Peyer's patch (tissue), 4 donors: ENCODE measurements at regions not wholly inside any gene's neighbourhood (a gene's known extent, or its start where the extent isn't known, plus 50 kb on each side); places are given as distances from the start of the nearest gene placed in this dataset.

Experiments
- DNase-seq, 3 donors: peaks; one replicate each; pipeline ENCODE4 v3.0.0-alpha.2; 2017 to 2019
- H3K27ac ChIP-seq, 4 donors: fragments of 200-600 bp; sonication (generic); one replicate each; pipeline ENCODE4 v1.5.1; 2016 to 2019
- H3K27me3 ChIP-seq, 2 donors: fragments of 200-600 bp; sonication (generic); one replicate each; pipeline ENCODE4 v1.5.1; 2019
- H3K36me3 ChIP-seq, 3 donors: fragments of 200-600 bp; sonication (generic); one replicate each; pipeline ENCODE4 v1.5.1; 2016 to 2019
- H3K4me1 ChIP-seq, 4 donors: fragments of 200-600 bp; sonication (generic); one replicate each; pipeline ENCODE4 v1.5.1; 2016 to 2019
- H3K4me3 ChIP-seq, 4 donors: fragments of 200-600 bp; sonication (generic); 1 replicate in 3 of 4; 2 replicates in 1 of 4; pipeline ENCODE4 v1.5.1; 2016 to 2019; ENCODE audit warnings: mild to moderate bottlenecking in 1 of 4
- H3K9me3 ChIP-seq, 4 donors: fragments of 200-600 bp; sonication (generic); one replicate each; pipeline ENCODE4 v1.5.1; 2016 to 2019; ENCODE audit warnings: mild to moderate bottlenecking in 1 of 4
- CTCF ChIP-seq, 6 experiments: fragments of 450-650 bp in 4 of 6; fragments of 200-600 bp in 2 of 6; sonication (generic) in 1 of 6; IDR thresholded peaks; one replicate each; pipeline ENCODE4 v1.5.1; 2017 to 2019; ENCODE audit warnings: antibody characterized with exemption in 6 of 6, mild to moderate bottlenecking in 3 of 6, moderate library complexity in 1 of 6
- POLR2A ChIP-seq, 2 donors: fragments of 450-650 bp; IDR thresholded peaks; one replicate each; pipeline ENCODE4 v1.5.1; 2017; ENCODE audit warnings: antibody characterized with exemption in 2 of 2, mild to moderate bottlenecking in 2 of 2, moderate library complexity in 2 of 2

- Histone ChIP-seq H3K4me3 (no peak overlapping the region), H3K4me1 (no peaks in the 10 kb centered on the region), H3K36me3 (no peaks in the 10 kb centered on the region), H3K27me3 (no peaks in the 10 kb centered on the region), H3K27ac (no peak overlapping the region), H3K9me3 (no peaks in the 10 kb centered on the region)
- TF ChIP-seq POLR2A (IDR thresholded peaks at IDR 0.05) (no peak), CTCF (IDR thresholded peaks at IDR 0.05) (no peak)
- DNase-seq: no peak
Observed at GRCh38 chr7:86226191-86226590, 417.5 kb upstream of the GRM3 start.

GRCh38 chr7:86222806-86223205 lies 420.9 kb upstream of the GRM3 start:
- Histone ChIP-seq H3K27me3 (no peaks in the 10 kb centered on the region), H3K27ac (no peak overlapping the region), H3K4me3 (no peak overlapping the region), H3K9me3 (peaks cover 0 to 6% (median 0%) of the 10 kb centered on the region in 4 donors), H3K4me1 (no peaks in the 10 kb centered on the region), H3K36me3 (no peaks in the 10 kb centered on the region)
- DNase-seq: no peak
- TF ChIP-seq CTCF (IDR thresholded peaks at IDR 0.05): no peak
- no peak for TF ChIP-seq POLR2A (IDR thresholded peaks at IDR 0.05)

GRCh38 chr7:86214734-86215133 lies 429.0 kb upstream of the GRM3 start:
- H3K27ac ChIP-seq: no peak overlapping the region
- H3K36me3 ChIP-seq: no peaks in the 10 kb centered on the region
- no peak for DNase-seq
- no peaks in the 10 kb centered on the region for H3K9me3 ChIP-seq
- H3K4me1 ChIP-seq: no peaks in the 10 kb centered on the region
- TF ChIP-seq CTCF (IDR thresholded peaks at IDR 0.05): no peak
- TF ChIP-seq POLR2A (IDR thresholded peaks at IDR 0.05): no peak
- no peak overlapping the region for H3K4me3 ChIP-seq
- H3K27me3 ChIP-seq: no peaks in the 10 kb centered on the region

GRCh38 chr7:86212976-86213375 lies 430.7 kb upstream of the GRM3 start:
- Histone ChIP-seq H3K9me3 (no peaks in the 10 kb centered on the region), H3K4me1 (no peaks in the 10 kb centered on the region), H3K27ac (no peak overlapping the region), H3K27me3 (no peaks in the 10 kb centered on the region), H3K36me3 (no peaks in the 10 kb centered on the region), H3K4me3 (no peak overlapping the region)
- no peak for TF ChIP-seq POLR2A (IDR thresholded peaks at IDR 0.05)
- TF ChIP-seq CTCF (IDR thresholded peaks at IDR 0.05): no peak
- no peak for DNase-seq

- no peak for TF ChIP-seq POLR2A (IDR thresholded peaks at IDR 0.05)
- TF ChIP-seq CTCF (IDR thresholded peaks at IDR 0.05): no peak
- Histone ChIP-seq H3K27ac (no peak overlapping the region), H3K4me3 (no peak overlapping the region), H3K4me1 (no peaks in the 10 kb centered on the region), H3K27me3 (no peaks in the 10 kb centered on the region), H3K9me3 (no peaks in the 10 kb centered on the region), H3K36me3 (no peaks in the 10 kb centered on the region)
- no peak for DNase-seq
Observed at GRCh38 chr7:86209036-86209435, 434.7 kb upstream of the GRM3 start.

GRCh38 chr7:86207740-86208139 lies 436.0 kb upstream of the GRM3 start:
- no peak for DNase-seq
- Histone ChIP-seq H3K4me3 (no peak overlapping the region), H3K27me3 (no peaks in the 10 kb centered on the region), H3K27ac (no peak overlapping the region), H3K4me1 (no peaks in the 10 kb centered on the region), H3K9me3 (peaks cover 0 to 4% (median 0%) of the 10 kb centered on the region in 4 donors), H3K36me3 (no peaks in the 10 kb centered on the region)
- TF ChIP-seq CTCF (IDR thresholded peaks at IDR 0.05) (no peak), POLR2A (IDR thresholded peaks at IDR 0.05) (no peak)
